ENCODE measurements at regions not wholly inside any gene's neighbourhood (a gene's known extent, or its start where the extent isn't known, plus 50 kb on each side); places are given as distances from the start of the nearest gene placed in this dataset.

DNA sequence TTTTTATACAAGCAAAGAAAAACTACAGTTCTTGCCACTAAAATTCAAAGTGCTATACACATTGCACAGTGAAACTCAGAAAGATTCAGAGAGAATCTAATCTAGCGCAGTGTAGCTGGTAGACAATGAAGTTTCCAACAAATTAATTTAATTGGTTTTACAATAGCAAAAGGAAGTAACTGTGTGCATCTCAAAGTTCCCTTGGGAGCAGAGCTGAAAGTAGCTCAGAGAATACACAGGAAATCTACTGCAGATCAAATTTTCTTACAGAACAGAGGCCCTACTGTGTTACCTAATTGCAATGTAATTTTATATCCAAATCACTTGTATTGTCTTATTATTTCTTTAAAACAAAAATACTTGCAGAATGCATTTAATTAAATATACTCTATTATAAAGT lies 1396.2 kb upstream of the TENM4 start:
- DNase-seq = no peak

- DNase-seq = no peak
Observed at GRCh38 chr11:80831374-80831773, 1390.5 kb upstream of the TENM4 start.

DNA sequence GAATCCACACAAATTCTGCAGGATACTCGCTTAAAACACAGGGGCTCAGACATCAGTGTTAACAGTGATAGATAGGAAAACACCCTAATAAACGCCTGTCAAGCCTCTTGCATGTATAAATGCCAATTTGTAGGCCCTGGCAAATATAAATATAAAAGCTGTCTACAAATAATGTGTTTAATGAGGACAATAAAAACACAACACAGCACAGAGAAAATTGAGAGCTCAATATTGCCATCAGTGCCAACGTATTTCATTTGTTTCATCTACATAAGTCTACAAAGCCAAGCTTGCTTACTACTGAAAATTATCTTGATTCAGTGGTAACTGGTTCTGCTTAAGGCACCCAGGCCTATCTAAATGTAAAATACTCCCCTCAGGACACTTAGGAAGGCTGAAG lies 1387.0 kb upstream of the TENM4 start:
- DNase-seq = no peak

GRCh38 chr11:80826808-80827207 lies 1386.0 kb upstream of the TENM4 start:
- no peak for DNase-seq

GRCh38 chr11:80822308-80822707 lies 1381.5 kb upstream of the TENM4 start:
- no peak for DNase-seq

- DNase-seq = no peak
Observed at GRCh38 chr11:80819271-80819670, 1378.4 kb upstream of the TENM4 start.

DNA sequence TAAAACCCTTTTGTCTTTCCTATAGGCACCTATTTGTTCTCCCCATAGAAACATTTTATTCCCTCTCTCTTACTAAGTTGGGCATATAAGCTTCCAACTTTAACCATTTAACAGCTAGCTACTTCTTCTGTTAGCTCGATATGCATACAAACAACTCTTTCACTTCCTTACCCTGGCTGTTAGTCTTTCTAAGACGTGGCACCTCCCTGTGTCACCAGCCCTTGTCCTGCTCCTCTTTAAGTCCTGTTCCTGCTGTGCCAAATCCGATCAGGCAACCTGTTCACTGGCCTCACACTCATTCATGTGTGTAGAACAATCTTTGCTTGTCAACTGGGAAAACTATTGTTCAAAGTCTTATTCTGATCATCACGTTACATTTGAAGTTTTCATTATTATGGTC lies 1376.1 kb upstream of the TENM4 start:
- DNase-seq = no peak

DNA sequence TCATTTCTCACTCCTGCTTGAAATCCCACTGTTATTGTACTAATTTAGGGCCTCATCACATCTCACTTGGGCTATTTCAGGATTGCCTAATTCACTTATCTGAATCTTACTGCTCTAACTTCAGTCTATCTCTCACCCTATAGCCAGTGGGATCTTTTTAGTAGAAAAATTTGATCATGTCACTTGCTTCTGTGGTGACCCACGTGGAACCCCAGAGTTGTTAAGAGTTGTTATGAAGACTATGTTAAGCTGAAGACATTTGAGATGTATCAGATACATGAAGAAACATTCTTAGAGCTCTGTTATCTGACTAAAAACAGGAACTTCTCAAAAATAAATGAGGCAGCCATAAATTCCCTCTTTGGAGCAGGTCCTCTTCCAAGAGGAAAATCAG lies 1375.6 kb upstream of the TENM4 start:
- no peak for DNase-seq

DNA sequence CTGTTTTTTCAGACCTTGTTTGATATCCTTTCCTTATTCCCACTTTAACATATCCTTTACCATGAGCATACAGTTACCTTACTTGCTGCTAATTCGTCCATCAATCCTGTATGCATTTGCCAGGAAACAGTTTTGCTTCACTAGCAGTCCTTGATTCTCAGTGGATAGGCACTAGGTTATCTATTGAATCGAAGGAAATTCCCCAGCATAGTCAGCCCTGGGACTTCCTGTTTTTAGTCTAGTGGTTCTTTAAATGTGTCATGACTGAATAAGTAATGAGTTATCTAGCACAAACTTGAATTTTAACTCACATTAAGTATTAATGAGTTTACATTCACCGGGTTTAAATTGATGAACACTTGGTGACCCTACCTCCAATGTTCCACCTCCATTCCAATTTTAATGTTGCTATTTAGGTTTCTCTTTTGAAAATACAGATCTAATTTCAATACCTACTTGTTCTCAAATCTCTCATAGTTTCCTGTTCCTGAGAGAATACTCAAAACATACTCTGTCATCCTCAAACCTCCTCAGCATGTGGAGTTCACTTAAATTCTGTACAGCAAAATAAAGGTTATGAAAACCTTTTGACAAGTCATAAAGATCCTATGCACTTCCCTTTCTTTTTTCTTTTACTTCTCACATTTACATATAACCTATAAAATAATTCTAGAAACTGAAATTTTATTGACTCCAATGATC lies 1375.1 kb upstream of the TENM4 start:
- no peak for DNase-seq

- DNase-seq = no peak
Observed at GRCh38 chr11:80814813-80815212, 1374.0 kb upstream of the TENM4 start.

DNA sequence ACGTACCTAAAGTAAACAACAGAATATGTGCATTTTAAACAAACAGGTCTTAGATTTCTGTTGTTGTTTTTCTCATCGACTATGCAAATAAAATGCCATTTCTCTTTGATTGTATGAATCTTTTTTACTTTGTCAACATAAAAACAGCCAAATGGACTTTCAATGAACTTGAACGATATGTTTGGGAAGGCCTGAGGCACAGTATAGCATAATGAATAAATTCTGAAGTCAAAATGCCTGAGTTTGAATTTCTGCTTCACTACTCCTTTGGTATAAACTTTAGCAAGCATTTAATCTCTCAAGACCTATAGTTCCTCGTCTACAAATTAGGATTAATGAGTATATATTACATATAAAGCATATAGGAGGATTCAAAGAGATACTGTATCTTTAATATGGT lies 1369.9 kb upstream of the TENM4 start:
- DNase-seq = no peak

- DNase-seq = no peak
Observed at GRCh38 chr11:80798174-80798573, 1357.3 kb upstream of the TENM4 start.

DNA sequence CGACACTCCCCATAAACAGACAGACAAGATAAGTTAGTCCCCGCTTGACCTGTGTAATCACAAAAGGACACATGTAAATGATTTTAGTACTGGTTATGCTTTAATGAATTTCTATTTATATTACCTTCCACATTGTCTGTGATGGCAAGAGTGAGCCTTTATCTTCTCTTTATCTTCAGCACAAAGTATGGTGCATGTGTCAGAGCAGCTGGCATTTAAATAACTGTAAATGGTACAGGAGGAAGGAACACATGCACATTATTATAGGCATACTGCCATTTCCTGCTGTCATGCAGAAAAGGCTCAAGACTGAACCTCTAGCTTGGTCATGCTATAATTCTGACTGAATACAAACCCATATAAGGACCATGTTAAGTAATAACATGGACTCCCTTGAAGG lies 1342.7 kb upstream of the TENM4 start:
- no peak for DNase-seq

DNA sequence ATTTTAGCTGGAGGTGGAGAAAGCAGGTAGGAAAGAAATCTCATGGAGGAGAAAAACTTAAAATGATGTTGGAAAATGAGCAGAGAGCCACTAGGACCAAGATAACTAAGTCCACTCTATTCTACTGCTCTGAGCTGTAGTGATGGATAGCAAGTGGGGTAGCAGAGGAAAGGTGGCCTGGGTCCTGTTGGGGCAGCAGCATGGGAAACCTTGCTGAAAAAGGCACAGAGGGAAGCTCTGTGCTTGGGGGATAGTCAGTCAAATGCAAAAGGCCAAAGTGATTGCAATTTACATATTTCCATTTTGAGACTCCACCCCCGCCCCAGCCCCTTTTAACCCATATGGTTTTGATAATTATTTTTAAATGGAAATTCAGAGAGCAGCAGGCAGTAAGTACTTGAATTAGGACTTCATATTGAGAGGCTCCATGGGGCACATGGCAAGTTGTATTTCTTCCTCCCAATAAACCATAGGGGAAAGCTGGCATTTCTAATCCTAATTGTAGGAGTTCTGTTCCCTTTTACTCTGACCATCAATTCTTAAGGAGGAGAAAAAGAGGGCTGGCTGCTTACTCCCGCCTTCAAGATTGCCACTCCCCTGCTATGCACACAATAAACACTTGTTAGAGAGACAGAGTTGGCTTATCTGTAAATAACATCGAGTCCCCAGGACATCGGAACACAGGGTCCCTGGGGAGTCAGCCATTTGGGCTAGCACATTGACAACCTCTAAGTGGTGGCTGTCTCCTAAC lies 1341.5 kb upstream of the TENM4 start:
- DNase-seq = no peak

- no peak for DNase-seq
Observed at GRCh38 chr11:80779905-80780605, 1339.2 kb upstream of the TENM4 start.

DNA sequence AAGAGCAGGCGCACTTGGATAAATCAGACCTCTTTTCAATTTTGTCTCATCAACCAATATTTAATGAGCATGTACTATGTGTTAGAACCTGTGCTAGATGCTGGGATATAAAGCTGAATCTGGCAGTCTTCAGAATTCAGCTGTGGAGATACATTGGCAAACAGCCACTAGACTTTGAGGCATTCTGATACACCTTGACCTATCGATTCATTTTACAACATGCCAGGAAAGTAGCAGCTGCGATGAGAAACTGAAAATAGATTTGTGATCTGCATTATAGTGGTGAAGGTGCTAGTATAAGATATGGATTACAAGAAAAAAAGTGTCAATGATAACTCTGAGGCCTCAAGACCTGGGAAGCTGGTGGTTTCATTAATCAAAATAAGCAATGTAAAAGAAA lies 1338.1 kb upstream of the TENM4 start:
- no peak for DNase-seq

DNA sequence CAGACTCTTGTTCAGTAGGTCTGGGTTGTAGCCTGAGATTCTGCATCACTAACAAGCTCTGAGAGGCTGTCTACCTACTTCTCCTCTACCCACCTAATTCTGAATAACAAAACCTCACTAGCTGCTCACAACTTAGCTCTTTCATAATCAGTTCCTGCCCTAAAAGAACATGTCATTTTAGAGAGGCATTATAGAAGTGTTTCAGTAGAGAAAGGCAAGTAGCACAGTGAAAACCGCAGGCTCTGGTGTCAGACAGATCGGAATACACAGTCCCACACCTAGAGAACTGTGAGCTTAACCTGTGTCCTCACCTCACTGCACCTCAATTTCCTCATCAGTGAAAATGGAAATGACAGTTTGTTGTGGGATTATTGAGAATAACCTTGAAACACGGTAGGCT lies 1337.6 kb upstream of the TENM4 start:
- no peak for DNase-seq

DNA sequence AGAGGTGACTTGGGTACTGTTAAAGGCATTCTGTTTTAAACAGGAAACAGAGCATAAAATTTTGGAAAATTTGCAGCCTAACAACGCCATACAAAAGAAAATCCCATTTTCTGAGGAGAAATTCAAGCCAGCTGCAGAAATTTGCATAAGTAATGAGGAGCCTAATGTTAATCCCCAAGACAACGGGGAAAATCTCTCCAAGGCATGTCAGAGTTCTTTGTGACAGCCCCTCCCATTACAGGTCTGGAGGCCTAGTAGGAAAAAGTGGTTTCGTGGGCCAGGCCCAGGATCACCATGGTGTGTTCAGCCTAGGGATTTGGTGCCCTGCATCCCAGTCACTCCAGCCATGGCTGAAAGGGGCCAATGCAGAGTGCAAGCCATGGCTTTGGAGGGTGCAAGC lies 1333.1 kb upstream of the TENM4 start:
- DNase-seq = peak in 8 of 14 donors; percentile 5 to 63 (median 22)

DNA sequence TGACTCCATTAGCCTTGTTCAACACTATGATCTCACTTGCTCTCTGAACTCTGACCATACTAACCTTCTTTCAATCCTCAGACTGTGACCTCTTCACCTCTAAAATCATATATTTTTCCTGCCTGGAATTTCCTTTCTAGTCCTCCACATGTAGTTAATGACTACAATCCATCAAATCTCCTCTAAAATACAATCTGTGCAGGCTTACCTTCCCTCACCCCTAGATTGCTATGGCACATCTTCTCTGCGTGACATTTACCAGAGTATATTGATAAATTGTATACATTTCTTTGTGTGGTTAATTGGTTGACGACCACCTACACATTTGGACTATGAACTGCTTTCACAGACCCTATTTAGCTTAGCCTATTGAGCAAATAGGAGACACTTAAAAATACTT lies 1330.2 kb upstream of the TENM4 start:
- no peak for DNase-seq

DNA sequence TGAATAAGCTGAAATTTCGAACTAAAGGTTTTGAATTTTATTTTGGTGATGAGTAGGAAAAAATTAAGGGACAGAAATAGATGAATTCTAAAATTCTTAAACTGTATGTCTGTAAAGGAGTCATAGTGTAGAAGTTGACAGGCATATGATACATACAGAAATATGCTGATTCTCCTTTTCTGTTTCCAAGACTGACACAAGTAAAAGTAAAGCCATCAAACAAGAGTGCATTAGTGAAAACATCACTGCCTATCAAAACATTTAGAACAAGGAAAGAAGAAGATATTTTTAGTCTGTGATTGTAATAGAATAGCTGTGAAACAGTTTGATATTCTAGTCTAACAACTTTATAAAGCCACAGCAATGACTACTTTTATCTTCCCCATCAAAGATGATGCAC lies 1318.0 kb upstream of the TENM4 start:
- no peak for DNase-seq

DNA sequence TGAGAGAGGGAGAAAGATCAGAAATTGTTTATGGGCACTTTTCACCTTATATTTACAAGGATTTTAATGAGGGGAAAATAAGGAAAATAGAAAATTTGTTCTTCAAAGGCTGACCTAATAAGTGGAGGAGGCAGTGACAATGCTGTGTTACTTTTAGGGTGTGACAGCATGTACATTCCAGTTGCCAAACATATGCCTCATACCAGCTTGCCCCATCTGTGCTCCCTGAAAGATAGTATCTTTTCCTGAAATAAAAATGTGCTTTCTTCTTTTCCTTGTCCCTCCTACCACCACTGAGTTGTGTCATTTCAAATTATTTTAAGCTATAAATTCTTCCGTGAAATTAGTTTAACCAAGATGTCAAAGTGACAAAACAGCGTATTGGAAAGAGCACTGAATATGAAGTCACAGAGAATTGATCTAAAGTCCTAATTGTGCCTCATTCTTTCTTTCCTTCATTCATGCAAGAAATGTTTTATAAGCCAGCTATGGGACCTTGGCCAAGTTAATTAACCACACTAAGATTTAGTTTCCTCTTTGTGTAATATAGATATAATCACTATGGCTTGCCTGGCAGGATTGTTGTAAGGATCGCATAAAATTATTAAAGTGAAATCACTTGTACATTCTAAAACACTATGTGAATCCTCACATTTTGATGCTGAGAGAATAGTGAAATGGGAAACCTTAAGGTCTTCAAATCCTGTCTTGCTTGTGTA lies 1307.5 kb upstream of the TENM4 start:
- no peak for DNase-seq

GRCh38 chr11:80746300-80746699 lies 1305.5 kb upstream of the TENM4 start:
- DNase-seq = no peak

DNA sequence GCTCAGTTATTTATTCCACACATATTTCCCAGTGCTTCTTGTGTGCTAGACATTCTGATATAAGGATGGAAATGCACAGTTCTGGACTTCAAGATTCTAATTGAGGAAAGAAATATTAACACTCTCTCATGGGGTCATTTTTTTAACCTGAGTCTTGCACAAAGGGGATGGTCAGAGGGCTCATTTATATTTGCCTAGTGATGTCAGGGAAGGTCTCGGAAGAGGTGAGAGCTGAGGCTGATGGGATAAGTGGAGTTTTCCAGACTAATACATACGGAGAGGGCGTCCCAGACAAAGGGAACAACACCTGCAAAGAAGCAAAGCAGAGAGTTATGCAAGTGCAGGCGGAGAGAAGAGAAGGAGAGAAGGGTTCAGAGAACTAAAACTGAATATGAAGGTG lies 1304.6 kb upstream of the TENM4 start:
- no peak for DNase-seq
